ENCODE measurements at regions not wholly inside any gene's neighbourhood (a gene's known extent, or its start where the extent isn't known, plus 50 kb on each side); places are given as distances from the start of the nearest gene placed in this dataset.

DNA sequence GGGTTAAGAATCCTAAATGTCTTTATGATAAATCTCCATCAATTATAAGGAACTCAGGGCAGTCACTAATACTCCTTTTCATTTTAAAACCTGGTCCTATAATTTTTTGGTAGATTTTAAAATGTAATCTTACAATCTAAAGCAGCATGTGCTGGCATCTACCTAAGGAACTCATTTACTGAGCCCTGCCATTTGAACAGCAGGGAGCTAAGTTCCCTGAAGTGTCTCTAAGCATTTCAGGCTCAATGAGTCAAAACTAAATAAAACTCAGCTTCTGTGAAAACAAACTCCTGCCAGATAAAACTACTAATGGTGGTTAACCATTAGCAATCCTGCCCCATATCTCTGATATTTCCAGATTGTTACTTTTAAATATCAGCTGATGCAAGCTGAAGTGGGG is 1371.8 kb upstream of the PRMT6 start:
- no peaks in the 10 kb centered on the region for H3K4me1 ChIP-seq (ENCODE audit: insufficient read depth, low read length, poor library complexity, severe bottlenecking)
- no peaks in the 10 kb centered on the region for H3K27me3 ChIP-seq (ENCODE audit: insufficient read depth, low read length, poor library complexity, severe bottlenecking)
- H3K9me2 ChIP-seq (replicated peaks; ENCODE audit: low read depth, low read length) = no peaks in the 10 kb centered on the region
- no peak for TF ChIP-seq EZH2phosphoT487 (IDR thresholded peaks at IDR 0.05; ENCODE audit: borderline replicate concordance)
- TF ChIP-seq, protein P1, sequence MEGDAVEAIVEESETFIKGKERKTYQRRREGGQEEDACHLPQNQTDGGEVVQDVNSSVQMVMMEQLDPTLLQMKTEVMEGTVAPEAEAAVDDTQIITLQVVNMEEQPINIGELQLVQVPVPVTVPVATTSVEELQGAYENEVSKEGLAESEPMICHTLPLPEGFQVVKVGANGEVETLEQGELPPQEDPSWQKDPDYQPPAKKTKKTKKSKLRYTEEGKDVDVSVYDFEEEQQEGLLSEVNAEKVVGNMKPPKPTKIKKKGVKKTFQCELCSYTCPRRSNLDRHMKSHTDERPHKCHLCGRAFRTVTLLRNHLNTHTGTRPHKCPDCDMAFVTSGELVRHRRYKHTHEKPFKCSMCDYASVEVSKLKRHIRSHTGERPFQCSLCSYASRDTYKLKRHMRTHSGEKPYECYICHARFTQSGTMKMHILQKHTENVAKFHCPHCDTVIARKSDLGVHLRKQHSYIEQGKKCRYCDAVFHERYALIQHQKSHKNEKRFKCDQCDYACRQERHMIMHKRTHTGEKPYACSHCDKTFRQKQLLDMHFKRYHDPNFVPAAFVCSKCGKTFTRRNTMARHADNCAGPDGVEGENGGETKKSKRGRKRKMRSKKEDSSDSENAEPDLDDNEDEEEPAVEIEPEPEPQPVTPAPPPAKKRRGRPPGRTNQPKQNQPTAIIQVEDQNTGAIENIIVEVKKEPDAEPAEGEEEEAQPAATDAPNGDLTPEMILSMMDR (conservative IDR thresholded peaks at IDR 0.05; ENCODE audit: low read length) = no peak
- no peak overlapping the region for H3K9ac ChIP-seq (ENCODE audit: low read depth, low read length, poor library complexity, severe bottlenecking)
- H3K79me2 ChIP-seq (ENCODE audit: insufficient read depth, low read length) = no peaks in the 10 kb centered on the region
- no peaks in the 10 kb centered on the region for H3F3A ChIP-seq (ENCODE audit: low read depth)
- H4K20me1 ChIP-seq (ENCODE audit: insufficient read depth, low read length, poor library complexity, severe bottlenecking) = no peaks in the 10 kb centered on the region
- no peak overlapping the region for H3K4me3 ChIP-seq (ENCODE audit: low read length, poor library complexity, severe bottlenecking)
- H3K9me3 ChIP-seq (ENCODE audit: insufficient read depth, low read depth, low read length) = no peaks in the 10 kb centered on the region
- no peak overlapping the region for H2AFZ ChIP-seq (ENCODE audit: low read length)
- no peak overlapping the region for H3K4me2 ChIP-seq (ENCODE audit: low read depth, low read length, poor library complexity, severe bottlenecking)
- H3K36me3 ChIP-seq (ENCODE audit: insufficient read depth, low read length) = no peaks in the 10 kb centered on the region

DNA sequence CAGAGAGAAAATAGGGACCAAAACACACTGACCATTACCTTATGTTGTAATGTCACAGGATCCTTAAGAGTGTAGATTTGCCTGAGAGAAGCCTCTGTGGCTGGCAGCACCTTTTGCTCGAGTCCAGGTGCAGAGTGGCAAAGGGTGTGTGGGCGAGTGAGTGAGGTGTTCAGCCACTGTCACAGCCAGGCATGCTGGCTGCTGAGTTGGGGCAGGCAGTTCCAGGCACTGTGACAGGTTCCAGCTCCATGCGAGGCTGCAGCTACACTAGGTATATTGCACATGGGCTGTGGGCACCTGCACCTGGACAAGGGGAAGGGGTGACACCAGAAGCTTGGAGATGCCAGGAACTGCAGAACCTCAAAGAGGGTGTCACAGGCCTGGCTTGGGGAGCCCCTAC is 1370.4 kb upstream of the PRMT6 start:
- Histone ChIP-seq H3K4me3 (ENCODE audit: low read length, poor library complexity, severe bottlenecking) (no peak overlapping the region), H3K4me1 (ENCODE audit: insufficient read depth, low read length, poor library complexity, severe bottlenecking) (no peaks in the 10 kb centered on the region), H2AFZ (ENCODE audit: low read length) (no peak overlapping the region), H3K27me3 (ENCODE audit: insufficient read depth, low read length, poor library complexity, severe bottlenecking) (no peaks in the 10 kb centered on the region), H3K9ac (ENCODE audit: low read depth, low read length, poor library complexity, severe bottlenecking) (no peak overlapping the region), H3K79me2 (ENCODE audit: insufficient read depth, low read length) (no peaks in the 10 kb centered on the region), H3K9me2 (replicated peaks; ENCODE audit: low read depth, low read length) (no peaks in the 10 kb centered on the region), H3F3A (ENCODE audit: low read depth) (no peaks in the 10 kb centered on the region), H3K9me3 (ENCODE audit: insufficient read depth, low read depth, low read length) (no peaks in the 10 kb centered on the region), H3K36me3 (ENCODE audit: insufficient read depth, low read length) (no peaks in the 10 kb centered on the region), H4K20me1 (ENCODE audit: insufficient read depth, low read length, poor library complexity, severe bottlenecking) (no peaks in the 10 kb centered on the region), H3K4me2 (ENCODE audit: low read depth, low read length, poor library complexity, severe bottlenecking) (no peak overlapping the region)
- TF ChIP-seq, protein P1 (conservative IDR thresholded peaks at IDR 0.05; ENCODE audit: low read length) = no peak
- TF ChIP-seq EZH2phosphoT487 (IDR thresholded peaks at IDR 0.05; ENCODE audit: borderline replicate concordance) = no peak

DNA sequence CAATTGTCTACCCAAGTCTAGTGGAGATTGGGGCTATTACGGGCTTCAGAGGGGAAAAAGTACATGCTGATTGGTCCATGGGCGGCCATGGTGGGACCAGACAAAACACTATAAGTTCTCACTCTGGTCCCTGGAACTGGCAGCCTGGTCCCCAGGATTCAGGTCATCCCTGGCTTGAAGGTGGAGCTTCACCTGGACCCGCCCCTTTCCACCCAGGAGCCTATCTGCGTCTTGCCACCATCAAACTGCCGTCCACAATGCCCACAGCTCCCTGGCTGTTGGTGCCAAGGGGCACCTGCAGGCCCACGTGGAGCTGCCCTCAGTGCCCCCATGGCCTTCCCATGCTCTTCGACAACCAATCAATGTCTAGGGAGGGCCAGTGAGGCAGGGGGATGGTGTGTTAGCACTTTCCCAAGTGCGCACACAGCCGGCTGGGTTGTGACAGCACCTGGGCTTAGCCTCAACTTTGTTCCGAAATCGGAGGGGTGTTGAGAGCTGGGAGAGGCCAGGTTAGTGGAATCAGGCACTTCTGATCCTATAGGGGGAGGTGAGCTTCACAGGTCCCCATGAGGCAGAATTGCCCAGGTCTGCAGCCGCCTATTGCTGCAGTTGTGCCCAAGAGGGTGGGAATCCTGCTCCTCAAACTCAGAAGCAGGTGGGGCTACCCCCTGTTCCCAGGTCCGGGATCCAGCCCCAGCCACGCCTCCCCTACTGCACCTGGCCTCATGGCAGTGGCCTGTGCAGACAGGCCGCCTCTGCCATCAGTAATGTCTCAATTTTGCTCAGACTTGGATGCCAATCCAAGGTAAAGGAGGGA is 1369.4 kb upstream of the PRMT6 start:
- no peak overlapping the region for H3K9ac ChIP-seq (ENCODE audit: low read depth, low read length, poor library complexity, severe bottlenecking)
- H3F3A ChIP-seq (ENCODE audit: low read depth) = no peaks in the 10 kb centered on the region
- no peaks in the 10 kb centered on the region for H3K4me1 ChIP-seq (ENCODE audit: insufficient read depth, low read length, poor library complexity, severe bottlenecking)
- H3K36me3 ChIP-seq (ENCODE audit: insufficient read depth, low read length) = no peaks in the 10 kb centered on the region
- no peak overlapping the region for H3K4me2 ChIP-seq (ENCODE audit: low read depth, low read length, poor library complexity, severe bottlenecking)
- no peaks in the 10 kb centered on the region for H4K20me1 ChIP-seq (ENCODE audit: insufficient read depth, low read length, poor library complexity, severe bottlenecking)
- no peaks in the 10 kb centered on the region for H3K9me2 ChIP-seq (replicated peaks; ENCODE audit: low read depth, low read length)
- no peaks in the 10 kb centered on the region for H3K79me2 ChIP-seq (ENCODE audit: insufficient read depth, low read length)
- H2AFZ ChIP-seq (ENCODE audit: low read length) = no peak overlapping the region
- H3K27me3 ChIP-seq (ENCODE audit: insufficient read depth, low read length, poor library complexity, severe bottlenecking) = no peaks in the 10 kb centered on the region
- H3K4me3 ChIP-seq (ENCODE audit: low read length, poor library complexity, severe bottlenecking) = no peak overlapping the region
- H3K9me3 ChIP-seq (ENCODE audit: insufficient read depth, low read depth, low read length) = no peaks in the 10 kb centered on the region
- TF ChIP-seq EZH2phosphoT487 (IDR thresholded peaks at IDR 0.05; ENCODE audit: borderline replicate concordance) = no peak
- TF ChIP-seq, protein P1 (conservative IDR thresholded peaks at IDR 0.05; ENCODE audit: low read length) = no peak
